Uterus (tissue), 2 donors: ENCODE measurements at regions not wholly inside any gene's neighbourhood (a gene's known extent, or its start where the extent isn't known, plus 50 kb on each side); places are given as distances from the start of the nearest gene placed in this dataset.

Experiments used
- POLR2A ChIP-seq, 2 donors: fragments of 450-650 bp; IDR thresholded peaks; one replicate each; pipeline ENCODE4 v1.6.1; 2016; ENCODE audit warnings: antibody characterized with exemption in 2 of 2, mild to moderate bottlenecking in 1 of 2, moderate library complexity in 1 of 2
- TF ChIP-seq, protein P1 (sequence below), 4 experiments: fragments of 200-600 bp in 2 of 4; fragments of 450-650 bp in 2 of 4; sonication (generic) in 2 of 4; IDR thresholded peaks; one replicate each; pipeline ENCODE4 v1.5.1; 2016 to 2019; ENCODE audit warnings: antibody characterized with exemption in 4 of 4, mild to moderate bottlenecking in 2 of 4, moderate library complexity in 1 of 4

GRCh38 chr11:106216281-106216680 lies 138.8 kb downstream of the AASDHPPT start:
- TF ChIP-seq, protein P1, sequence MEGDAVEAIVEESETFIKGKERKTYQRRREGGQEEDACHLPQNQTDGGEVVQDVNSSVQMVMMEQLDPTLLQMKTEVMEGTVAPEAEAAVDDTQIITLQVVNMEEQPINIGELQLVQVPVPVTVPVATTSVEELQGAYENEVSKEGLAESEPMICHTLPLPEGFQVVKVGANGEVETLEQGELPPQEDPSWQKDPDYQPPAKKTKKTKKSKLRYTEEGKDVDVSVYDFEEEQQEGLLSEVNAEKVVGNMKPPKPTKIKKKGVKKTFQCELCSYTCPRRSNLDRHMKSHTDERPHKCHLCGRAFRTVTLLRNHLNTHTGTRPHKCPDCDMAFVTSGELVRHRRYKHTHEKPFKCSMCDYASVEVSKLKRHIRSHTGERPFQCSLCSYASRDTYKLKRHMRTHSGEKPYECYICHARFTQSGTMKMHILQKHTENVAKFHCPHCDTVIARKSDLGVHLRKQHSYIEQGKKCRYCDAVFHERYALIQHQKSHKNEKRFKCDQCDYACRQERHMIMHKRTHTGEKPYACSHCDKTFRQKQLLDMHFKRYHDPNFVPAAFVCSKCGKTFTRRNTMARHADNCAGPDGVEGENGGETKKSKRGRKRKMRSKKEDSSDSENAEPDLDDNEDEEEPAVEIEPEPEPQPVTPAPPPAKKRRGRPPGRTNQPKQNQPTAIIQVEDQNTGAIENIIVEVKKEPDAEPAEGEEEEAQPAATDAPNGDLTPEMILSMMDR (IDR thresholded peaks at IDR 0.05): no peak
- TF ChIP-seq POLR2A (IDR thresholded peaks at IDR 0.05): no peak
